Heart left ventricle (tissue), 16 donors: ENCODE measurements at regions not wholly inside any gene's neighbourhood (a gene's known extent, or its start where the extent isn't known, plus 50 kb on each side); places are given as distances from the start of the nearest gene placed in this dataset.

Source experiments
- ATAC-seq, 4 donors: fragments of 200-7000 bp; cut with Tn5 transposase; one replicate each; pipeline ENCODE4 v1.9.1; 2020 to 2022; ENCODE audit warnings: moderate library complexity in 4 of 4, mild to moderate bottlenecking in 3 of 4, moderate number of reproducible peaks in 1 of 4
- DNase-seq, 5 donors: peaks; one replicate each; pipeline ENCODE4 v3.0.0-alpha.2; 2020
- H3K27ac ChIP-seq, 12 donors: fragments of 200-600 bp; sonication (generic) in 4 of 12; one replicate each; pipeline versions ENCODE4 v1.5.0 to v1.8.0; 2016 to 2022; ENCODE audit warnings: mild to moderate bottlenecking in 2 of 12
- H3K27me3 ChIP-seq, 9 donors: fragments of 200-600 bp; sonication (generic) in 2 of 9; one replicate each; pipeline versions ENCODE4 v1.5.1 to v1.8.0; 2016 to 2022; ENCODE audit warnings: mild to moderate bottlenecking in 3 of 9
- H3K36me3 ChIP-seq, 9 donors: fragments of 200-600 bp; sonication (generic) in 2 of 9; one replicate each; pipeline versions ENCODE4 v1.5.0 to v1.8.0; 2018 to 2022; ENCODE audit warnings: mild to moderate bottlenecking in 2 of 9
- H3K4me1 ChIP-seq, 12 donors: fragments of 200-600 bp; sonication (generic) in 4 of 12; one replicate each; pipeline versions ENCODE4 v1.5.0 to v1.8.0; 2016 to 2022; ENCODE audit warnings: mild to moderate bottlenecking in 3 of 12
- H3K4me3 ChIP-seq, 12 donors: fragments of 200-600 bp; sonication (generic) in 4 of 12; one replicate each; pipeline versions ENCODE4 v1.5.0 to v1.8.0; 2017 to 2022; ENCODE audit warnings: mild to moderate bottlenecking in 9 of 12, moderate library complexity in 4 of 12
- H3K9me3 ChIP-seq, 12 donors: fragments of 200-600 bp; sonication (generic) in 4 of 12; one replicate each; pipeline versions ENCODE4 v1.5.0 to v1.8.0; 2016 to 2022; ENCODE audit warnings: mild to moderate bottlenecking in 1 of 12
- CTCF ChIP-seq, 12 donors: fragments of 200-600 bp; sonication (generic) in 4 of 12; IDR thresholded peaks; one replicate each; pipeline versions ENCODE4 v1.5.0 to v1.8.0; 2018 to 2022; ENCODE audit warnings: antibody characterized with exemption in 12 of 12, mild to moderate bottlenecking in 5 of 12
- POLR2A ChIP-seq, 2 donors: fragments of 450-650 bp; IDR thresholded peaks; one replicate each; pipeline ENCODE4 v1.6.1; 2017; ENCODE audit warnings: antibody characterized with exemption in 2 of 2, mild to moderate bottlenecking in 2 of 2, moderate library complexity in 2 of 2
- WGBS, 4 donors: extraction: QIAGEN DNeasy Blood & Tissue Kit in 2 of 4; methylation state at CpG; one replicate each; pipeline versions ENCODE4 v1.1.5 to v1.1.7; 2013 to 2018; 5-methylcytosine and 5-hydroxymethylcytosine counted together
- intact Hi-C, 10 donors: fragments of 100-400 bp; cut with DNase I; formaldehyde crosslinking; loops; one replicate each; pipeline versions ENCODE4 v1.11.1 to v1.14.2; 2022
- donor health status: ischemic (EF 13 %, LVEDD 7.1; RV severe dilation, severe dysfunction).
- donor health status: healthy with polysubstance abuse.
- donor health status: DM: no; HTN: yes; CAD: no.
- donor health status: DM: no; HTN: no; CAD: no.
- donor health status: ischemic (EF 25% LVEDD 6.9; RV normal size, moderate dysfunction).
- donor health status: ischemic (EF 25% LVEDD 5.7; RV mildly dilated, moderate dysfunction).
- donor health status: healthy.
- donor health status: DM: yes; HTN: yes; CAD: no.
- donor health status: ischemic (EF 35%, LVEDD 5.7; RV mildly dilated, moderate dysfunction).
- donor health status: nonischemic (EF 11% LVEDD 7.7; RV severe dilation, severe dysfunction).
- donor health status: DM: yes; HTN: yes; CAD: no.
- donor health status: PGD.
- donor health status: ischemic (EF 29% LVEDD 5.4; RV normal size, mild dysfunction).
- donor health status: nonischemic (EF 23%, LVEDD 6.1; RV moderate dilation, normal function).

DNA sequence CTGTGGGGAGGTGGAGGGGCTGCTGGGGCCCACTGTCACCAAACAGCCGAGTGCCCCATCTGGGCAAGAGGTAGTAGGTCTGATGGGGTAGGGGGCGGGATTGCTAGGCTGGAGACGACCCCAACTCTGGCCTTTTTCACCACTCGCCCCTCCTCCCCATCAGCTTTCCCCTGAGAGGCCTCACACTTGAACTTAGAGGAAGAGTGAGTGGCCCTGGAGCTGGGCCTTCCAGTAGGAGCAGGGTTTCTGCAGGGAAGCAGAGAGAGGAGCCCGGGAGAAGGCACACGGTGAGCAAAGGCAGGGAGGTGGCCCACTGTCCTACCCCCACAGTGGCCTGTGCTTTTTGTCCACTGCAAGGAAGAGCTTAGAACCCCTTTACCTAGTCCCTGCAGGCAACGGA, 111.9 kb upstream of the WNT4 start:
- intact Hi-C loops, result no loop called here
- DNase-seq (no peak), ATAC-seq (no peak)
- Histone ChIP-seq H3K4me1 (no peaks in the 10 kb centered on the region), H3K27ac (no peak overlapping the region), H3K4me3 (no peak overlapping the region), H3K27me3 (peaks cover 0 to 68% (median 13%) of the 10 kb centered on the region in 9 donors), H3K9me3 (no peaks in the 10 kb centered on the region), H3K36me3 (no peaks in the 10 kb centered on the region)
- TF ChIP-seq CTCF (IDR thresholded peaks at IDR 0.05), result no peak
- 60 to 86% (median 70%) methylated on average over 7 of the region's 7 CpGs for WGBS, 4 donors

DNA sequence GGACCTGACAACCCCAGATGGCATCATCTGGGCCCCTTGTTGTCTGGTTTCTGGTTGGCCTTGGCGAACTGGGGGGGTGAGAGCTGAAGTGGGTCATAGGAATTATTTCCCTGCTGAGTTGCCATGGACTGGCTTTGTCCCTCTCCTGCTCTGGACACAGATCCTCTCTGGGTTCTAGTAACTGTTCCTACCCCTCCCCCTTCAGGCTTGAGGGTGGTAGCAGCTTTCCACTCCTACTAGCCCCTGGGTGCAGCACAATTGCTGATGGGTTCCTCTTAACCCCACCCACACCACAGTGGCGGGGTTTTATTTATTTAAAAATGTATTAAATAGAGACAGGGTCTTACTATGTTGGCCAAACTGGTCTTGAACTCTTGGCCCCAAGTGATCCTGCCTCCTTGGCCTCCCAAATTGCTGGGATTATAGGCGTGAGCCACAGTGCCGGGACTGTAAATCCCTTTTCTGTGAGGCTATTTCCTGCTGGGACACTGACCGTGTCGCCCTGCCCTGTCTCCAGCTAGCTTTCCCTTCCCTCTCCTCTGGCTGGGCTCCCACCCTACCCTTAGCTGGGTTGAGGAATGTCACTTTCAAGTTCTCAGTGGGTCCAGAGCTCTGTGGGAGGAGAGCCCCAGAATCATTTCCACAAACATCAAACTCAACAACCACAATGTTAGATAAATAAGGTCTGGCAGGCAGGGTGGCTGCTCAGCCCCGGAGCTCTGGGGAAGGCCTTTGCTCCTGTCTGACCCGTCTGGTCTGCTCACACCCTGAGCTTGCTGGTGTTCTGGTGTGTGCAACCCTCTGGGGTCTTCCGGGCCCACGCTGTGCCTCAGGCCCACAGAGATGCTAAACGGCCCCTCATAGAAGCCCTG, 112.7 kb upstream of the WNT4 start:
- peaks cover 0 to 62% (median 15%) of the 10 kb centered on the region in 9 donors for H3K27me3 ChIP-seq
- no peaks in the 10 kb centered on the region for H3K36me3 ChIP-seq
- no peaks in the 10 kb centered on the region for H3K4me1 ChIP-seq
- WGBS, 4 donors, result 68 to 79% (median 76%) methylated on average over 9 to 11 of the region's 11 CpGs
- intact Hi-C loops, result no loop called here
- H3K9me3 ChIP-seq, result no peaks in the 10 kb centered on the region
- DNase-seq (no peak), ATAC-seq (no peak)
- TF ChIP-seq POLR2A (IDR thresholded peaks at IDR 0.05) (no peak), CTCF (IDR thresholded peaks at IDR 0.05) (no peak)
- no peak overlapping the region for H3K4me3 ChIP-seq
- H3K27ac ChIP-seq, result no peak overlapping the region

GRCh38 chr1:22256213-22256512, 113.3 kb upstream of the WNT4 start:
- Histone ChIP-seq H3K27ac (no peak overlapping the region), H3K4me3 (no peak overlapping the region), H3K9me3 (no peaks in the 10 kb centered on the region), H3K36me3 (no peaks in the 10 kb centered on the region), H3K4me1 (no peaks in the 10 kb centered on the region), H3K27me3 (peaks cover 0 to 60% (median 13%) of the 10 kb centered on the region in 9 donors)
- 73 to 86% (median 74%) methylated on average over 2 to 3 of the region's 3 CpGs for WGBS, 4 donors
- DNase-seq, result no peak
- intact Hi-C loops, result no loop called here
- TF ChIP-seq POLR2A (IDR thresholded peaks at IDR 0.05) (no peak), CTCF (IDR thresholded peaks at IDR 0.05) (no peak)
- ATAC-seq, result no peak

- DNase-seq (peak in 1 of 5 donors; percentile 20), ATAC-seq (no peak)
- Histone ChIP-seq H3K4me3 (no peak overlapping the region), H3K9me3 (no peaks in the 10 kb centered on the region), H3K27ac (no peak overlapping the region), H3K27me3 (peaks cover 0 to 60% (median 13%) of the 10 kb centered on the region in 9 donors), H3K4me1 (no peaks in the 10 kb centered on the region), H3K36me3 (no peaks in the 10 kb centered on the region)
- WGBS, 4 donors, result 79 to 82% (median 80%) methylated on average over 29 to 32 of the region's 32 CpGs
- no peak for TF ChIP-seq POLR2A (IDR thresholded peaks at IDR 0.05)
- no peak for TF ChIP-seq CTCF (IDR thresholded peaks at IDR 0.05)
- intact Hi-C loops, result no loop called here
Measured at GRCh38 chr1:22257290-22258275, 114.7 kb upstream of the WNT4 start.
